Keratinocyte (primary cell): ENCODE measurements at regions not wholly inside any gene's neighbourhood (a gene's known extent, or its start where the extent isn't known, plus 50 kb on each side); places are given as distances from the start of the nearest gene placed in this dataset.

Experiments used
- DNase-seq: peaks from one replicate; pipeline ENCODE4 v3.0.0-alpha.2; 2011; ENCODE audit warnings: low read depth, missing footprints, low spot score
- FAIRE-seq: peaks from 2 replicates; lab custom pipeline; 2011; peaks lifted over from hg19 to GRCh38; lab: Jason Lieb, UNC
- H2AFZ ChIP-seq: 2 replicates; pipeline ENCODE4 v1.6.0; 2012; ENCODE audit warnings: low read length, control low read depth, inconsistent platforms; ENCODE audit not compliant: control insufficient read depth
- H3K27ac ChIP-seq: 2 replicates; pipeline ENCODE4 v1.5.1; 2011; ENCODE audit warnings: low read length; ENCODE audit not compliant: control insufficient read depth, insufficient read depth
- H3K27me3 ChIP-seq: 3 replicates; pipeline ENCODE4 v1.6.0; 2011; ENCODE audit warnings: low read length; ENCODE audit not compliant: control insufficient read depth, insufficient read depth; ENCODE audit errors: extremely low read depth
- H3K36me3 ChIP-seq, 2 experiments: 2 replicates in 1 of 2; 3 replicates in 1 of 2; pipeline ENCODE4 v1.5.1; 2011; ENCODE audit warnings: low read length in 2 of 2, mild to moderate bottlenecking in 1 of 2; ENCODE audit not compliant: control insufficient read depth in 2 of 2, insufficient read depth in 2 of 2; ENCODE audit errors: extremely low read depth in 1 of 2
- H3K4me1 ChIP-seq: 3 replicates; pipeline ENCODE4 v1.5.1; 2011; ENCODE audit warnings: low read length; ENCODE audit not compliant: control insufficient read depth, insufficient read depth; ENCODE audit errors: extremely low read depth
- H3K4me2 ChIP-seq: 3 replicates; pipeline ENCODE4 v1.6.0; 2011; ENCODE audit warnings: low read depth, low read length; ENCODE audit not compliant: control insufficient read depth, insufficient read depth; ENCODE audit errors: extremely low read depth
- H3K4me3 ChIP-seq, 3 experiments: fragments of 200-600 bp in 1 of 3; sonication (generic) in 1 of 3; 2 replicates in 2 of 3; 3 replicates in 1 of 3; pipeline ENCODE4 v1.5.1; 2011 to 2016; ENCODE audit warnings: low read length in 3 of 3, mild to moderate bottlenecking in 3 of 3, control low read depth in 2 of 3, inconsistent platforms in 1 of 3, low read depth in 1 of 3, mixed read lengths in 1 of 3, mixed run types in 1 of 3, moderate library complexity in 1 of 3; ENCODE audit not compliant: control insufficient read depth in 2 of 3, insufficient read depth in 2 of 3; ENCODE audit errors: extremely low read depth in 1 of 3
- H3K79me2 ChIP-seq: 2 replicates; pipeline ENCODE4 v1.6.0; 2012; ENCODE audit warnings: low read length; ENCODE audit not compliant: control insufficient read depth, insufficient read depth
- H3K9ac ChIP-seq: 3 replicates; pipeline ENCODE4 v1.6.0; 2011; ENCODE audit warnings: low read length; ENCODE audit not compliant: control insufficient read depth, insufficient read depth; ENCODE audit errors: extremely low read depth
- H3K9me1 ChIP-seq: 3 replicates; pipeline ENCODE4 v1.6.0; 2011; ENCODE audit warnings: low read length; ENCODE audit not compliant: control insufficient read depth, insufficient read depth; ENCODE audit errors: extremely low read depth
- H3K9me3 ChIP-seq: 2 replicates; pipeline ENCODE4 v1.5.1; 2012; ENCODE audit warnings: low read depth, low read length; ENCODE audit not compliant: control insufficient read depth
- H4K20me1 ChIP-seq: 3 replicates; pipeline ENCODE4 v1.6.0; 2011; ENCODE audit warnings: low read length; ENCODE audit not compliant: control insufficient read depth, insufficient read depth; ENCODE audit errors: extremely low read depth
- EZH2 ChIP-seq: IDR thresholded peaks from one replicate; pipeline ENCODE4 v1.6.1; 2012; ENCODE audit warnings: inconsistent platforms, mild to moderate bottlenecking, low read length, moderate library complexity
- dilution Hi-C: fragments of 300-500 bp; cut with MboI; formaldehyde crosslinking; loops from one replicate; pipeline ENCODE4 v1.7.0; 2020; ENCODE audit warnings: low sequenced_read_pairs; ENCODE audit not compliant: extremely low pct_ligation_motif_present
- TF ChIP-seq, protein P1 (sequence below), 3 experiments: IDR thresholded peaks in 1 of 3; conservative IDR thresholded peaks in 1 of 3; optimal IDR thresholded peaks in 1 of 3; 2 replicates in 2 of 3; 3 replicates in 1 of 3; pipeline versions ENCODE3 to v1.5.1; 2011; ENCODE audit warnings: low read length in 3 of 3, mild to moderate bottlenecking in 3 of 3, moderate library complexity in 2 of 3, control low read depth in 1 of 3, inconsistent platforms in 1 of 3; ENCODE audit not compliant: insufficient read depth in 2 of 3; ENCODE audit errors: extremely low read depth in 1 of 3

DNA sequence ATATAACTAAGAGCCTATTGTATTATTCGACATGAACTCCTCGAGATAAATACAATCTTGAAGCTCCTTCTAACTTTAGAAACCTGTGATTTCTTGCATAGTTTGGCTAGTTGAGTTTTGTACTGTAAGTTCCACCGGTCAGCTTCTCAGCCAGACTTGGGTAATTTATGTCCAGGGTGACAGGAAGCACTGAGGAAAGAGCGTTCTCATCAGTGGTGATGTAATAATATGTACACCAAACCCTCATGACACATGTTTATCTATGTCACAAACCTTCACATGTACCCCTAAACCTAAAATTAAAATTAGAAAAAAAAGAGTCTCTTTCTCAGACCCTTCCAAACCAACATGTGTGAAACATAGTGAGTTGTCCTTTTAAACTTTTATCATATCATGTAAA is 205.7 kb downstream of the KCNRG start:
- TF ChIP-seq, protein P1, sequence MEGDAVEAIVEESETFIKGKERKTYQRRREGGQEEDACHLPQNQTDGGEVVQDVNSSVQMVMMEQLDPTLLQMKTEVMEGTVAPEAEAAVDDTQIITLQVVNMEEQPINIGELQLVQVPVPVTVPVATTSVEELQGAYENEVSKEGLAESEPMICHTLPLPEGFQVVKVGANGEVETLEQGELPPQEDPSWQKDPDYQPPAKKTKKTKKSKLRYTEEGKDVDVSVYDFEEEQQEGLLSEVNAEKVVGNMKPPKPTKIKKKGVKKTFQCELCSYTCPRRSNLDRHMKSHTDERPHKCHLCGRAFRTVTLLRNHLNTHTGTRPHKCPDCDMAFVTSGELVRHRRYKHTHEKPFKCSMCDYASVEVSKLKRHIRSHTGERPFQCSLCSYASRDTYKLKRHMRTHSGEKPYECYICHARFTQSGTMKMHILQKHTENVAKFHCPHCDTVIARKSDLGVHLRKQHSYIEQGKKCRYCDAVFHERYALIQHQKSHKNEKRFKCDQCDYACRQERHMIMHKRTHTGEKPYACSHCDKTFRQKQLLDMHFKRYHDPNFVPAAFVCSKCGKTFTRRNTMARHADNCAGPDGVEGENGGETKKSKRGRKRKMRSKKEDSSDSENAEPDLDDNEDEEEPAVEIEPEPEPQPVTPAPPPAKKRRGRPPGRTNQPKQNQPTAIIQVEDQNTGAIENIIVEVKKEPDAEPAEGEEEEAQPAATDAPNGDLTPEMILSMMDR (optimal IDR thresholded peaks at IDR 0.05 in 1 of 3, IDR thresholded peaks at IDR 0.05 in 1 of 3, conservative IDR thresholded peaks at IDR 0.05 in 1 of 3; ENCODE audit: extremely low read depth in 1 of 3, insufficient read depth in 2 of 3, low read length in 3 of 3): no peak
- no peak for TF ChIP-seq EZH2
- Histone ChIP-seq H3K4me2 (no peak overlapping the region), H2AFZ (no peak overlapping the region), H3K36me3 (no peaks in the 10 kb centered on the region), H3K27ac (no peak overlapping the region), H3K9me1 (no peaks in the 10 kb centered on the region), H3K4me3 (no peak overlapping the region), H3K9me3 (no peaks in the 10 kb centered on the region), H3K27me3 (peaks cover 8% of the 10 kb centered on the region), H3K79me2 (no peaks in the 10 kb centered on the region), H3K9ac (no peak overlapping the region), H4K20me1 (no peaks in the 10 kb centered on the region), H3K4me1 (no peaks in the 10 kb centered on the region)
- FAIRE-seq: no peak
- dilution Hi-C loops: no loop called here
- no peak for DNase-seq

DNA sequence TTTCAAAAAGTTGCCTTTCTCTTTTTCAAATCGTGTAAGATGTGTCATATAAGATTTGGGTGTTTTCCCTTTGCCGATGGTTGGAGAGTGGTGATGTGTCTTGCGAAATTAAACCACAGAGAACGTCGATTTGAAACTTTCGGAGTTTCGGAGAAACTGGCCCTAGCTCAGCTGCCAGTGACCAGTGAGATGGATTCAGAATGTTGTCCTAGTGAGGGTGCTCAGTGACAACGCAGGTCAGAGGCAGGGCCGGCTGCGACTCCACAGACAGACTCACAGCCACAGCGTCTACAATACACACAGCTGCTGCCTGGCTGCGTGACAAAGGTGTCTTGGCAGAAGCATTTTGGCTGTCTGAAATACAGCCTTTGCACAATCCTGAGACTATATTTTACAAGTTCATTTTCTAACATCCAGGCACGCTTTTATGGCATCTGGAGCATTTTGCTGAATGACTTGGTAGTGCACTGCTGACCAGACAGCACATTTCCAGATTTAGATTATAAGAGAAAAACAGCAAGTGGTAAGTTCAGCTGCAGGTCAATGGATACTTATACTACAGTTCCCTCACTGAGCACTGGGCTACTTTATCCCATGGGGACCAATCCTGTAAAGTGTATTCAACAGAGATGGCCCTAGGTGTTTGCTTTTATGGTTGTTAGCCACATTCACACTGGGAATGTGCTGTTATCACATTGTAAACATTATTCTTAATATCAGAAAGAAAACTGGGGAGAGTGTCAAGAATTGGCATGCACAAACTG is 207.5 kb downstream of the KCNRG start:
- Histone ChIP-seq H2AFZ (no peak overlapping the region), H4K20me1 (no peaks in the 10 kb centered on the region), H3K27me3 (peaks cover 8% of the 10 kb centered on the region), H3K36me3 (no peaks in the 10 kb centered on the region), H3K4me2 (no peak overlapping the region), H3K4me3 (no peak overlapping the region), H3K9me3 (no peaks in the 10 kb centered on the region), H3K27ac (no peak overlapping the region), H3K79me2 (no peaks in the 10 kb centered on the region), H3K9ac (no peak overlapping the region), H3K4me1 (no peaks in the 10 kb centered on the region), H3K9me1 (no peaks in the 10 kb centered on the region)
- FAIRE-seq: no peak
- dilution Hi-C loops: no loop called here
- DNase-seq: no peak
- TF ChIP-seq, protein P1 (optimal IDR thresholded peaks at IDR 0.05 in 1 of 3, IDR thresholded peaks at IDR 0.05 in 1 of 3, conservative IDR thresholded peaks at IDR 0.05 in 1 of 3; ENCODE audit: extremely low read depth in 1 of 3, insufficient read depth in 2 of 3, low read length in 3 of 3): no peak
- TF ChIP-seq EZH2: no peak
